ENCODE measurements at regions not wholly inside any gene's neighbourhood (a gene's known extent, or its start where the extent isn't known, plus 50 kb on each side); places are given as distances from the start of the nearest gene placed in this dataset.

DNA sequence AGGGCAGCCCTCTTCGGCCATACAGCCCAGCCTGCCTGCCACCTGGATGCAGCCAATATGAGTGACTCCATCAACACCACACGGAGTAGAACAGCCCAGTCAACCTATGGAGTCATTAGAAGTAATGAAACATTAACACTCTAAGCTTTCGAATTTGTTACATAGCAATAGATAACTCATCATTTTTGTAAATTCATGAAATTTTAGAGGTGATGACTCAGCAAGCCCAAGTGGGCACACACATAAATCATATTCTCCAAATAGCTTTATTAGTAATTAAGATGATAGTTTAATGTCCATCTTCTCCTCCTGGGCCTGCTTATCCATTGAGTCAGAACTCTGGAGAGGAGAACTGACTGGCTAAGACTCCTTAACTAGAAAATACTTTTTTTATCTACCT is 335.0 kb upstream of the KCNH8 start:
- no peak for DNase-seq

DNA sequence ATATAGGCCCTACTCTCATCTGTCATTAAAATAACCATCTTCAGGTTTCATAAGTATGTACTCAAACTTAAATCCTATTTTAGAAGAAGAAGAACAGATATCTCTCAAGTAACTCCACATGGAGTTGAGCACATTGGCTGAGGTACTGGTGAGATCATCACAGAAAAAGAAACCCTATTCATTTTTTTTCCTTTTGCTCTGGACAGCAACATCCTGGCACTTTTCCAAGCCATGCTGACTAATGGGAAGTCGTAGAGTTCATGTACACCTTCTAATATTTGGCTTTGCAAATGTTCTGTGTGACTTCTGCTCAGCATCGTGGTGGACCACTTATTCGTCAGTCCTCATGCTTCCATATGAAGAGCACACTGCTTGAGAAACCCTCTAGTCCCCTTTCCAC is 336.0 kb upstream of the KCNH8 start:
- DNase-seq, result no peak

DNA sequence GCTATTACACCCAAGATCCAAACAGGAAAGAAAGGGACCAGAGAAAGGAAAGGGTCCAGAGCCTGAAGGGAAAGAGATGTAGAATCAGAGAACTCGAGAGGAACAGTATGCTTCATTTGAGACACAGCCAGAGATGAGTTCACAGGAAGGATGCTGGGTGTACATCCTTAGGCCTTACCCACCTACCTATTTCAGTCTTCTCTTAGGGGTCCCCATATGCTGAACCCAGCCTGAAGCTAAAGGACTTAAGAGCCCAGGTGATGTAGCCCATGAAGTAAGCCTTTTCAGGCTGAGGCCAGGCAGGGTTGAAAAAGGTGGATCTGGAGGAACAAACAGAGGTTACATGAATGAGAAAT is 338.0 kb upstream of the KCNH8 start:
- DNase-seq, result no peak

DNA sequence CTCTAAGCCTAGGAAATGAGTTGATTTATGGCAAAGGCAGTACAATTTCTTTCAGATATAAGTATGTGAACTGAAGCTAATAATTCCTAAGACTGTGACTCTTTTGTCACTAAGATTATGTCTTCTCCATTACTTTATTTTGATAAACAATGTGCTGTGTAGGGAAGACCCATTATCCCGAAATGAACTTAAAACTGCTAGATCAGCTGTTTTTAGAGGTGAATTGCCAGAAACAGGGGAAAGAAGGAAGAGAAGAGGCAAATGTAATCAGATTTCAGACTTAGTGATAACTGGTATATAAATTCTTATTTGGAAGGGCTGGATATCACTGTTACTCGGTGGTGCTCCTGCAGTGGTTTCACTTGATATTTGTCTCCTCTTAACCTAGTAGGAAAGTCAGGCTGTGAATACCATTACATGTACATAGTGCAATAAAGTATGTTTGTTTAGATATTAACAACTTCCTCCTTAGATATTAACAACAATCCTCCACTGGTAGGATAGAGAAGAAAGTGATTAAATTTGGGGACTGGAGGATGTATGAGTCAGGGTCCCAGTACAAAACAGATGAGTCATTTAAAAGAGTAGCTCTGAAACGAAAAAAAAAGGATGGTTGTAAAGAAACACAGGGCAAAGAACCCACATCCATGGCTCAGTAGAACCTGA is 338.5 kb upstream of the KCNH8 start:
- no peak for DNase-seq

DNA sequence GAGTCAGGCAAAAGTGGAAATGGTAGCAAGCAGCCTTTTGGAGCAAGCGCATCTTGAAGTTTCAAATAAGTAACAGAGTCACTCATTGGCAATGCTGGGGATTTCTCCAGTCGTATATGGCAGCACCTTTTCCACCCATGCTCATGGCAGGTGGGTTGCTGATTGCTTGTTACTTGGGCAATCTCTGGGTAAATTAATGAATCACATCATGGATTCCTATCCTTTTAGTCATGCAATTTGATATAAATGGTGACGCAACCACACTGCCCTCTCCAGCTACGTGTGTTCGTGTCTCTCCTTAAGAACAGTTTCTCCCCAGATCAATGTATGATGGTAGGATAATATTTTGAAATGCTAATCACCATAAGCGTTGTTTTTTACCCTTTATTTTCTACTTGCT is 339.9 kb upstream of the KCNH8 start:
- no peak for DNase-seq

DNA sequence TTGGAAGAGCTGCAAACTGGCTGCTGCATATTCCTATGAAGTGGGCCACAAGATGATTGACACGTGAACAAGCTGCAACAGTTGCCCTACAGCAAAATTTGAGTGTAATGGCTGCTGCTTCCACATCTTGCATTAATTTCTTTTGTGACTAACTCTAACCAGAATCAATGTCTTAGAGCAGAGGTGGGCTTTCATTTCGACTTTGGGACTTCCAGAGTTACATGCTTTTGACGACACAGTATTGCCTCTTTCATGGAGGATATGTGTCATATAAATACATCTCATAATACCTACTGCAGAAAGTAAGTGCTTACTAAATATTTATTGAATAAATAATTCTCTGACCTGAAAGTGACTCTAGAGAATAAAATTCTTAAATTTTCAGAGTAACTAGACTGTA is 340.7 kb upstream of the KCNH8 start:
- no peak for DNase-seq

DNA sequence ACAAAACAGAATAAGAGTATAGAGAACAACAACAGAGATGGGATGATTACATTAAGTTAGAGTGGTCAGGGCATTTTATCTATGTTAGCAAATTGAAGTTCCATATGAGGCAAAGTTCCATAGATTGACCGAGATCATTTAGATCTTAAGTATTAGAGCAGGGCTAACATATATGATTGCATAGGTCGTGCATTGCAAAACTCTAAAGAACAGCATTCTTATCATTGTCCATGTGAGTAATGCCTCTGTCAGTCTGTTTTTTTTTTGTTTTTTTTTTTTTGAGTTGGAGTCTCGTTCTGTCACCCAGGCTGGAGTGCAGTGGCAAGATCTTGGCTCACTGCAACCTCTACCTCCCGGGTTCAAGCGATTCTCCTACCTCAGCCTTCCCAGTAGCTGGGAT is 341.7 kb upstream of the KCNH8 start:
- no peak for DNase-seq

DNA sequence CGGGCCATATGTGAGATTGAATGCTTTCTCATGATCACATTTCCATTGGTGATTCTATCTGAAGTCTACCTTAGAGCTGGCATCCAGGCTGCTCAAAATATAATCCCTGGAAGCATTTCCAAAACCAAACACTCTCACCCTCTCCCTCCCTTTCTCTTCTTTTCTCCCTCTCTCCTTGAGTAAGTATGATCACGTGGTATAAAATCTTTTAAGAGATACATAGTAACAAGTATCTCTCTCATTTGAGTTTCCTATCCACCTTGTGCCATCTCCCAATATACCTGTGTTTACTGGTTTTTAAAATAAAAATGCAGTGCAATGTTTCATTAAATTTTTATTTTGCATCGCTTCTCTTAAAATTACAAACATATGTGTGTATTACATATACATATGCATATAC is 350.9 kb upstream of the KCNH8 start:
- no peak for DNase-seq

DNA sequence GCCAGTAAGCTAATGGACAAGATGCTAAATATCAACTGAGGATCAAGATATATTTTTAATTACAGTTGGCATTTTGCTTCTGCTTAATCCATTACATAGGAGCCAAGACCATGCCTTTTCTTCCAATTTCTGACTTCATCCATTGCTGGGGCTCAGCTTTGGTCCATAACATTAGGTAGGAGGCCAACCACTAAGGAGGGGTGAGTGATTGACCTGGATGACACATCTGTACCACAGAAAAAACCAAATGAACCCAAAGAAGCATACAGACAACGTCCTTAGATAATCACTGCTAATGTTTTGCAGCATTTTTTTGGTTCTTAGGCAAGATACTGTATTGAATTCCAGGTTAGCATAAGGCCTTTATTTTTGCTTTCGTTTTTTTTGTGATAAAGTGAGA is 353.2 kb upstream of the KCNH8 start:
- DNase-seq, result no peak

DNA sequence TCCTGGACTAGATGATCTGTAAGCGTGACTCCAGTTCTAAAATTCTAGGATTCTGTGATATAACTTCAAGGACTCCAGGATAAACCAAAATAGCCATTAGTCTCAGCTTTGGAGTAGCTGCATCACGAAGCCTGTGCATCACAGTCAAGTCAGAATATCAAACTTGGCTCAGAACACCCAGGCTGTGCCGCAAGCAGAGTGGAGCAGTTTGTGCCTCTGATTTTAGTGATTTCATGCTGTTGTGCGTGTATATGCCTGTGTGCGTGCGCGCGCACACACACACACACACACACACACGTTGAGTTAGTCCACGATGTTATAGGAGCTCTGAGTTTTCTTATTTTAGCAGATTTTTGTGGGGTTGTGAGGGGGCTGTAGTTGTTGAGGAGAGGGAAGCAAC is 356.6 kb upstream of the KCNH8 start:
- no peak for DNase-seq

DNA sequence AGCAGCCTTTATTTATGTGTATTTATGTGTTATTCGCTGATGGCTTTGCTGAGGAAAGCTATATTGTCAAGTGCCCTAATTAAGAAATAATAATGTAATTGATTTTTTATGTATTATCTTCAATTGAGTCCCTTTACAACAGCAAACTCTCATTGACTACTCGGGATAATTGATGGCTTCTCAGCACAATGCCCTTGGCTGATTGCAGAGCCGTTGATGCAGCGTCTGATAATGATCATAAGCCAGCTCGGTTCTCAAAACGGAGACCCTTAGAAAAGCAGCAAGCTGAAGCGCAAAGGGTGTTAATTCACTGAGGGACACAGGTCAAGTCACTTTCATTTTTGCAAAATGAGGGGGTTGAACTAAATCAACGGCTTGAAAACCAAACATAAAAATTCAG is 357.1 kb upstream of the KCNH8 start:
- DNase-seq, result no peak

DNA sequence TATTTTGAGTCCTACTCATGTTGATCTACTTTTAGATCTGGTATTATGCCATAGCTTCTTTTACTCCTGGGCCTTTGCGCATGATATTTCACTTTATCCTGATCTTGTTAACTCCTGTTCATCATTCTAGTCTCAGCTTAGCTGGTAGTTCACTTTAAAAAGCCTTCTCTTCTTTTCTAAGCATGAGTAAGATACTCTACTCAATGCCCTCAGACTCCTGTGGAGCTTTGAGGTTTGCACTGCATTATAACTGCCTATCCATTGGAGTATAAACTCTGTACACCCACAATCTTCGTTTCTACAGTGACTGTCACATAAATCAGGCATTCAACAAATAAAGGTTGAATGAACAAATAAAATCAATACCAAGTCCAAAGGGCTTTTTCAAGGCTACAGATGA is 357.9 kb upstream of the KCNH8 start:
- no peak for DNase-seq

DNA sequence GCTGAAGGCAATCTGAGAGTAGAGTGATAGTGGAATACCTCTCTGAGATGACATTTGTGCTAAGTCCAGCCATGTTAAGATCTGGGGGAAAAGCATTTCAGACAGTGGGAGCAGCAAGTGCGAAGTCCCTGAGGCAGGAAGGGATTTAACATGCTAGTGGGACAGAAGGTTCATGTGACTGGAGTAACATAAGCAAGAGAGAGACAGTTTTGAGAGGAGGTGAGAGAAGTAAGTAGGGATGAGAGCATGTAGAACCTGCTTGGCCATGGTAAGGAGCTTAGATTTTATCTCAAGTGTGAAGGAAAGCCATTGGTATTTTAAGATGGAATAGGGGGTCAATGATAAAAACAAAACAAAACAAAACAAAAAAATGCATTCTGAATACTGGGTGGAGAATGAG is 358.6 kb upstream of the KCNH8 start:
- no peak for DNase-seq

DNA sequence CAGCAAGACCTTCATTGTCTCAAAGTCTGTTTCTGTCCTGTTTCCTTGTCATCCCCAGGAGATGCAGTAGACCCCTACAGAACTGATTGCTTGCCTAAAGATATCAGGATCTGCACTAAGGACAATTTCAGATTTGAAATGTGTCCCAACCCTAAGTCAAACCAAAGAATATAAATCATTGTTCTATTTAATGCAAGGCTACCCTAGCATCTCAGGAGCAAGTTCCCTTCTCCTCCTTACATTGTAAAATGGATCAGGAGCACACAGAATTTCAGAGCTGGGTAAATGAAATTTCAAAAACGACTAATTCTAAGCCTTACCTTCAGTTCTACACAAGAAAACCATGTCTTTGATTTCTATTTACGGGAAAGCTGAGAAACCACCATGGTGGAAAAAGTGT is 360.9 kb upstream of the KCNH8 start:
- no peak for DNase-seq

DNA sequence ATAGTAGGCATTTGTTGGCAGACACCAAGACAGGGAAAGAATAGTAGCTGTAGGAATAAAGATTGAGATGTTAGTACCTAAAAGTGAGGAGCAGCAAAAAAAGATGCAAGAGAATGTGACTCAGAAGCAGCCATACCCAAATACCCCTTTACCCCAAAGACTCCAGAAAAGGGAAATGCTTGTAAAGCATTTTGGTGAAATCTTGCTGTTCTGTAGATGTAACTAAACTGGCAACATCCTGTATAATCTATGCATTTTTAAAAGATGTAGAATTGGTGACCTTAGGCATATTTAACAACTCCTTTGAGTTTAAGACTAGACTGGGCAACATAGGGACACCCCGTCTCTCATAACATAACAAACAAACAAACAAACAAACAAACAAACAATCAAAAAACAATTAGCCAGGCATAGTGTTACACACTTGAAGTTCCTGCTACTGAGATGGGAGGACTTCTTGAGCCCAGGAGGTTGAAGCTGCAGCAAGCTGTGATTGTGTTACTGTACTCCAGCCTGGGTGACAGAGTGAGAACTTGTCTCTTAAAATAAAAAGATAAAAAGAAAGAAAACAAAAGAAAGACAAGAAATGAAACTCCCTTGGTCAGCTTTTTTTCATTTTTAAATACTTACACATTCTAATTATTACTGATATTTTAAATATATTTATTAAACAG is 361.5 kb upstream of the KCNH8 start:
- DNase-seq, result no peak

DNA sequence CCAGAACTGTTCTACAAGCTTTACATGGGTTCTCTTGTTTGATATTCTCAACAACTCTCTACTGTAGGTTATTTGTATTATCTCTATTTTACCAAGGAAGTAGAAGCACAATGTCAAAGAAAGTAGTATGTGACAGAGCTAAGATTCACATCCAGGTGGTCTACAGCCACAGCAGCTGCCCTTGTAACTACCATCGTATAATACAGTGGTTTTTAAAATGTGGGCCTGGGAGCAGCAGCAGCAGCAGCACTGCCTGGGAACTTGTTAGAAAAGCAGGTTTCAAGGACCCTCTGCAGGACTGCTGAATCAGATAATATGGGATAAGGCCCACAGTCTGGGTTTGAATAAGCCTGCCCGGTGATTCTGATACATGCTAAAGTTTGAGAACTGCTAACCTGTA is 357.1 kb upstream of the SATB1 start:
- no peak for DNase-seq

DNA sequence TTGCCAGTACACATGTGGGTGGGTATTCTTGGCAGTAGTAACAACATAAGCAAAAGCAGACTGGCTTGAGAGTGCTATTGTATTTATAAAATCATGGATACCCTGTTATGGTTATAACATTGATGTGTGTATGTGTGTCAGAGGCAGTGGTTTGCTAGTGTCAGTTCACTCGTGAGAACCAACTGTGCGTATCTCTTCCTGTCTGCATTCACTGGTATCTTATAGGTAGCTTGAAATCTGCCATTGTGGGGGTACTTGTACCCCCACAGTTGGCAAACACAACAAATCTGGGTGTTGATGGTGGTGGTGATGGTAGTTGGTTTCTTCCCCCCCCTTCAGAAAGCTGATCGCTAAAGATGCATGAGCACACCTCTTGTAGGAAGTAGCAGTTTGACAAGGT is 355.8 kb upstream of the SATB1 start:
- DNase-seq, result no peak

DNA sequence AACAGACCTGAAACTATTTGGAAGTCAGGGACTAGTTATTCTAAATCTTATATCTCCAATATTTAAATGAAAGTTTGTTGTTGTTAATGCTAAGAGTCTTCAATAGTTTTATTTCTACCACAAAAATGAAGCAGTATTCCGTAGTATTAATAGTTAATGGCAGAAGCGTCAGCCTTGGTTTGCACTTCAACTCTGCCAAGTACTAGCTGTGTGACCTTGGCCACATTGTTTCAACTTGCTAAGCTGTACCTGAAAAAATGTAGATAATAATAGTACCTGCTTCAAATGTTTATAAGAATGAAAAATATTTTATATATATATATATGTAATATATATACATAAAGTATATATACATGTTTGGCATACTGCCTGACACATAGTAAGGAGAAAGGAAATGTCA is 354.6 kb upstream of the SATB1 start:
- no peak for DNase-seq

DNA sequence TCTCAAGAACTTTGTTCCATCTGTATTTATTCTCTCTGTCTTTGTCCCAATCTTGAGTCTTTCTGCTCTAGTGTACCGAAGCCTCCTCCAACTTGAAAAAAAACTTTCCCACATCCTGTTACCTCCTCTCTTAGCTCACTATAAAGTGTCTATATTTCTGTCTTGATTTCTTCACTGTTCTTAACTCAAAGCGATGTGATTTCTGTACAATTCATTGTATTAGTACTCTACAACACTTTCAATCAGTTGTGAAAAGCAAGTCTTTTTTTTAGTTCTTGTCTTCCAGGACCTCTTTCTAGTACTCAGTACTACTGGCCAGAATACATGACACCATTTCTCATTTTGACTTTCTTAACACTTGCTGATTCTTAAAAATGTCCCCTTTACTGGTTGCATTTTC is 353.5 kb upstream of the SATB1 start:
- DNase-seq, result no peak

DNA sequence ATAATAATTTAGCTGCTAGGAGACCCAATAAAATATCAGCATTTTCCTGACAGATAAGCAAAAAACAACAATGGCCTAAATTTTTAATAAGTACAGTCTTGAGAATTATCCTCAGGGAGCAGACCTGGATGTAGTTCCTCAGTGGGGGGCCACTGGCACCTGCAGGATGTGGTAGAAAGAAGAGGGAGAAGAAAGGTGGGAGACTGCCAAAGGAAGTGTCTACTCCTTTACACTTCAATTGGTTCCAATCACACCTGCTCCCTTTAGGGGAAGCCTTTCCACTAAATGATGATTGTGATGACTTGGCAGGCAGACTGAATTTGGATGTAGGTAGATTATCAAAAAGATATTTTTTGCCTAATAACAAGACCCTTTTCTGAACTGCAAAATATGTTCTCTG is 353.0 kb upstream of the SATB1 start:
- no peak for DNase-seq

DNA sequence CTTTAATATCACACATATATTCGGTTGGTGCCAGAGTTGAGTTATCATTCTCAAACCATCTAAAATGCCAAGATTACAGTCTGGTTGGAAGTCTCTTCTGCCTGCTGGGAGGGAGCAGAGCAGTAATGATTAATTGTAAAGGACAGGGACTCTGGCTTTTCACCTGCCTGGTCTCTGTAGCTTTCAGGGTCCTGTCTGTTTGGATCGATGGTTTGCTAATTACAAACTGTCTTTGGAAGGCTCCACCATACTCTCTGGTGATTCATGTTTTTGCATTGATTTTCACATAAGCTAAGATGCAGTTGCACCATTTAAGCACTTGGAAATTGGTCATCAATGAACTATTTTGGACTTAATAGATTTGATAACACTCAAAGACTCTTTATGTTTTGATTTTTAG is 350.4 kb upstream of the SATB1 start:
- DNase-seq, result no peak

DNA sequence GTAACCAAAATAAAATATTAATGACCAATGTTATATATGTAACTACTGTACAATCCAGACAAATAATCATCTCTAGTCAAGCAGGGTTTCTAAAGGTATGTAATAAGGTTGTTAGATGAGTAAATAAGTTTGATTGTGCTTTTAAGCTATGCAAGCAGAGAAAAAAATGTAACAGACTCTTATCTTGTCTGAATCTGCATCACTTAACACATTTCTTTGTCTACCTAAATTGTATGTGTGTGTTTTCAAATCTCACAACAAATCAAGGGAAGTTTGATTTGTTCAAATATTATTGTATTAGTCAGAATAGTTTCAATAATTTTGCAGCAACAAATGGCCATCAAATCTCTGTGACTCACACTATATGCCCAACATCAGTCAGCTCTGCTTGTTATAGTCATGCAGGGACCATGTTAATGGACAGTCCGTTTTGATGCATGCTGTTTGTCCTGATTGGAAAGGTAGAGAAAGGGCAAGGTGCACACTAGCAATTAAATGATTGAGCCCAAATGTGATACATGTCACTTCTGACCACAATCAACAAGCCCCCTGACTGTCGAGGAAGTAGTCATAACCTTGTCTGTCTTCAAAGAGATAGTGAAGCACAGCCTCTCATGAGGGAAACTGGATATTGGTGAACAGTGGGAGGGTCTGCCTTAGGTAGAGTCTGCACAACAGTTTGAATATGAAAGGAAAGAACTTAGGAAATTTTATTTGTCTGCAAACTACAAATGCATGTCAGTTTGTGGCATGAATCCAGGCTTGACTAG is 349.4 kb upstream of the SATB1 start:
- DNase-seq, result no peak

DNA sequence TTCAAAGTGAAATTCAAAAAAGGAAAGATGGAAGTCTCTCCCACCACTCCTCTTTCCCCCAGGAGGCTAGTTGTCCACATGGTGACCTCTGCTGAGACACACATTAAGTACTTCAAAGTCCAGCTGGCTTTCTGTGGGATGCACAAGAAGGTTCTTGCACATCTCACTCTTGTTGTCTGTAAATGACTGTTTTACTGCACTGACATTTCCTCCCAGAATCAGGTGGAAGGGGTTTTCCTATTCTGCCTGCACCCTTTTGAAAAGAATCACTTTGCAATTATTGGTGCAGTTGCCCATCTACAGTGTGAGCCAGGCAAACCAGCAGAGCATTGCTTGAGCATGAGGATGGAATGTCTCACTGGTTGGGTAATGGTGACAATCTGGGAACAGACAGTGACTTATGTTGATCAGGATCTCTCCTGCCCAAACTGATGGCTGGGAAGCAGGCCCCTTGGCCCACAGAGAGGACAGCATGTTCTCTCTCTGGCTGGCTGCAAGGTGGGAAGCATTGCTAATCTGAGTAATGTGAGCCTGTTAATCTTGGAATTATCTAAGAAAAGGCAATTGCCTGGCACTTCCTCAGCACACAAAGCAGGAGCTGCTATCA is 347.7 kb upstream of the SATB1 start:
- DNase-seq, result no peak

DNA sequence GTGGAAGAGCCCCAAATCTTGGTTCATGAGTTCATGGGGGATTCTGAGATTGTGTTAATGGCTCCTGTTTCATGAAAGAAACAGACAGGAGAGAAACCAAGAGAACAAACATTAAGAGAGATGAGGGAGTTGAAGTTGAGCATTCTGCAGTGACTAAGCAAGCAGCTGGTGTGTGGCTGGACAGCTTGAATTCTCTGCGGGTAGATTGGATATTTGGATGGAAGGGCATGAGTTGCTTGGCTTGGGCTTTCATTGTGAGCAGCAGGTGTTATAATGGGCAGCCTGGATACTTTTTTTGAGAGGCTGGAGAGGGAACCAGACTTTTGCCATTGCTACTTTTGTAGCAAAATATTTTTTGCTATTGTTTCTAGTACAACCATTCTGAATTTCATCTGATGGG is 346.8 kb upstream of the SATB1 start:
- DNase-seq, result no peak
